ENCODE measurements at regions not wholly inside any gene's neighbourhood (a gene's known extent, or its start where the extent isn't known, plus 50 kb on each side); places are given as distances from the start of the nearest gene placed in this dataset.

DNA sequence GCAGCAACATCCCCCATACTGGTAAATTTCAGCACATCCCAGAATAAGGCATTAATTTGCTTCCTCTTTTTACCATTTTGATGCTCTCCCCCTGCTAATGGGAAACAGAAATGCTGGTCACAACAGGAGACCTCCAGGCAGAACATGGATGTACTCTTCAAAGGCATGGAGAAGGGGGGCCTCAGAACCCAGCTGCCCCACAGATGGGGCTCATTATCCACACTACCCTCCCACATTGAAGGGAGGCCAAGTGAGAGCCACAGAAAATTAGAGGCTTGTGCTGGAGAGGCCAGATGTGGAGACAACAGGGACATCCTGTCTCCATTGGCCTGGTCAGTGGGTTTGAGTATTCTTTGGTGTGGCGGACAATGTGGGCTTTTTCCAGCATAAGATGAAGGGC, 150.1 kb upstream of the CDH11 start:
- no peaks in the 10 kb centered on the region for H3K27me3 ChIP-seq (ENCODE audit: control insufficient read depth, insufficient read depth, low read length)
- H3K4me3 ChIP-seq (ENCODE audit: low read depth, low read length): no peak overlapping the region
- H3K36me3 ChIP-seq (ENCODE audit: control insufficient read depth, insufficient read depth, low read length): no peaks in the 10 kb centered on the region
- FAIRE-seq (no peak), DNase-seq (ENCODE audit: low read depth) (no peak)
- TF ChIP-seq, protein P1, sequence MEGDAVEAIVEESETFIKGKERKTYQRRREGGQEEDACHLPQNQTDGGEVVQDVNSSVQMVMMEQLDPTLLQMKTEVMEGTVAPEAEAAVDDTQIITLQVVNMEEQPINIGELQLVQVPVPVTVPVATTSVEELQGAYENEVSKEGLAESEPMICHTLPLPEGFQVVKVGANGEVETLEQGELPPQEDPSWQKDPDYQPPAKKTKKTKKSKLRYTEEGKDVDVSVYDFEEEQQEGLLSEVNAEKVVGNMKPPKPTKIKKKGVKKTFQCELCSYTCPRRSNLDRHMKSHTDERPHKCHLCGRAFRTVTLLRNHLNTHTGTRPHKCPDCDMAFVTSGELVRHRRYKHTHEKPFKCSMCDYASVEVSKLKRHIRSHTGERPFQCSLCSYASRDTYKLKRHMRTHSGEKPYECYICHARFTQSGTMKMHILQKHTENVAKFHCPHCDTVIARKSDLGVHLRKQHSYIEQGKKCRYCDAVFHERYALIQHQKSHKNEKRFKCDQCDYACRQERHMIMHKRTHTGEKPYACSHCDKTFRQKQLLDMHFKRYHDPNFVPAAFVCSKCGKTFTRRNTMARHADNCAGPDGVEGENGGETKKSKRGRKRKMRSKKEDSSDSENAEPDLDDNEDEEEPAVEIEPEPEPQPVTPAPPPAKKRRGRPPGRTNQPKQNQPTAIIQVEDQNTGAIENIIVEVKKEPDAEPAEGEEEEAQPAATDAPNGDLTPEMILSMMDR (IDR thresholded peaks at IDR 0.05; ENCODE audit: insufficient read depth, low read length, severe bottlenecking): no peak

- no peaks in the 10 kb centered on the region for H3K27me3 ChIP-seq (ENCODE audit: control insufficient read depth, insufficient read depth, low read length)
- DNase-seq (ENCODE audit: low read depth) (no peak), FAIRE-seq (no peak)
- H3K36me3 ChIP-seq (ENCODE audit: control insufficient read depth, insufficient read depth, low read length): no peaks in the 10 kb centered on the region
- no peak overlapping the region for H3K4me3 ChIP-seq (ENCODE audit: low read depth, low read length)
- TF ChIP-seq, protein P1 (IDR thresholded peaks at IDR 0.05; ENCODE audit: insufficient read depth, low read length, severe bottlenecking): no peak
These were observed 146.5 kb upstream of the CDH11 start for GRCh38 chr16:65268331-65268730.

- Histone ChIP-seq H3K27me3 (ENCODE audit: control insufficient read depth, insufficient read depth, low read length) (no peaks in the 10 kb centered on the region), H3K4me3 (ENCODE audit: low read depth, low read length) (no peak overlapping the region), H3K36me3 (ENCODE audit: control insufficient read depth, insufficient read depth, low read length) (no peaks in the 10 kb centered on the region)
- no peak for DNase-seq (ENCODE audit: low read depth)
- TF ChIP-seq, protein P1 (IDR thresholded peaks at IDR 0.05; ENCODE audit: insufficient read depth, low read length, severe bottlenecking): no peak
- no peak for FAIRE-seq
These were observed 142.0 kb upstream of the CDH11 start for GRCh38 chr16:65263896-65264295.

GRCh38 chr16:65260746-65261145, 138.9 kb upstream of the CDH11 start:
- TF ChIP-seq, protein P1 (IDR thresholded peaks at IDR 0.05; ENCODE audit: insufficient read depth, low read length, severe bottlenecking): no peak
- H3K4me3 ChIP-seq (ENCODE audit: low read depth, low read length): no peak overlapping the region

GRCh38 chr16:65254144-65254543, 132.3 kb upstream of the CDH11 start:
- H3K27me3 ChIP-seq (ENCODE audit: control insufficient read depth, insufficient read depth, low read length): no peaks in the 10 kb centered on the region
- no peak overlapping the region for H3K4me3 ChIP-seq (ENCODE audit: low read depth, low read length)
- DNase-seq (ENCODE audit: low read depth): no peak
- TF ChIP-seq, protein P1 (IDR thresholded peaks at IDR 0.05; ENCODE audit: insufficient read depth, low read length, severe bottlenecking): no peak
- no peaks in the 10 kb centered on the region for H3K36me3 ChIP-seq (ENCODE audit: control insufficient read depth, insufficient read depth, low read length)
- no peak for FAIRE-seq

More at GRCh38 chr16:65260746-65261145, 138.9 kb upstream of the CDH11 start:
- Histone ChIP-seq H3K27me3 (ENCODE audit: control insufficient read depth, insufficient read depth, low read length) (no peaks in the 10 kb centered on the region), H3K36me3 (ENCODE audit: control insufficient read depth, insufficient read depth, low read length) (no peaks in the 10 kb centered on the region)
- DNase-seq (ENCODE audit: low read depth) (no peak), FAIRE-seq (no peak)

- no peak for FAIRE-seq
- TF ChIP-seq, protein P1 (IDR thresholded peaks at IDR 0.05; ENCODE audit: insufficient read depth, low read length, severe bottlenecking): no peak
These were observed 127.9 kb upstream of the CDH11 start for GRCh38 chr16:65249768-65250167.

More at GRCh38 chr16:65249768-65250167, 127.9 kb upstream of the CDH11 start:
- no peaks in the 10 kb centered on the region for H3K27me3 ChIP-seq (ENCODE audit: control insufficient read depth, insufficient read depth, low read length)
- no peak overlapping the region for H3K4me3 ChIP-seq (ENCODE audit: low read depth, low read length)
- DNase-seq (ENCODE audit: low read depth): no peak
- no peaks in the 10 kb centered on the region for H3K36me3 ChIP-seq (ENCODE audit: control insufficient read depth, insufficient read depth, low read length)

All from bronchial epithelial cell (primary cell).